K562 (cell line): ENCODE measurements at regions not wholly inside any gene's neighbourhood (a gene's known extent, or its start where the extent isn't known, plus 50 kb on each side); places are given as distances from the start of the nearest gene placed in this dataset.

ENCODE experiments used
- ATAC-seq: fragments of 200-7000 bp; cut with Tn5 transposase; 3 replicates; pipeline ENCODE4 v1.9.1; 2020; ENCODE audit warnings: moderate library complexity
- BruUV-seq: library from RNA; stranded (reverse); fragments of 400-500 nt; replicated peaks from 2 replicates; lab custom pipeline; 2021; lab: Mats Ljungman, UMichigan
- CTCF ChIA-PET: fragments of 300-600 bp; formaldehyde crosslinking; extraction: SDS; loops from one replicate; lab custom pipeline; 2021; ENCODE audit warnings: low intra/inter-chr PET ratio; lab: Yijun Ruan, JAX
- POLR2A ChIA-PET: fragments of 300-600, 350-650 bp; sonication (Branson Sonifier 250); formaldehyde crosslinking; extraction: SDS; loops from one replicate; lab custom pipeline; 2021; ENCODE audit warnings: antibody characterized with exemption, inconsistent platforms; lab: Yijun Ruan, JAX
- DNase-seq, 4 experiments: peaks; one replicate each; pipeline versions ENCODE4 v3.0.0 to v3.0.0-alpha.2; 2011 to 2018; ENCODE audit warnings: low spot score in 3 of 4, mixed read lengths in 3 of 4; ENCODE audit errors: extremely low read depth in 1 of 4
- FAIRE-seq: peaks from 2 replicates; lab custom pipeline; 2011; peaks lifted over from hg19 to GRCh38; lab: Jason Lieb, UNC
- H2AFZ ChIP-seq: 2 replicates; pipeline ENCODE4 v1.6.0; 2011; ENCODE audit warnings: low read depth, low read length, control low read depth, inconsistent platforms
- H3K27ac ChIP-seq: fragments of 200-600 bp; 3 replicates; pipeline ENCODE4 v1.8.0; 2011; ENCODE audit warnings: low read depth, mild to moderate bottlenecking, control low read depth, inconsistent platforms, low read length, moderate library complexity, mixed read lengths; ENCODE audit errors: extremely low read depth
- H3K27me3 ChIP-seq, 2 experiments: fragments of 300-600 bp in 1 of 2; 2 replicates in 1 of 2; 3 replicates in 1 of 2; pipeline versions ENCODE4 v1.6.0 to v1.8.0; 2011; ENCODE audit warnings: inconsistent platforms in 2 of 2, low read length in 2 of 2, mild to moderate bottlenecking in 1 of 2, mixed read lengths in 1 of 2, moderate library complexity in 1 of 2; ENCODE audit not compliant: control insufficient read depth in 2 of 2, insufficient read depth in 2 of 2
- H3K36me3 ChIP-seq: fragments of 300-600 bp; 3 replicates; pipeline ENCODE4 v1.8.0; 2011; ENCODE audit warnings: mild to moderate bottlenecking, low read length, inconsistent platforms; ENCODE audit not compliant: control insufficient read depth, insufficient read depth
- H3K4me1 ChIP-seq, 2 experiments: fragments of 200-600 bp in 1 of 2; replicated peaks in 1 of 2; 2 replicates in 1 of 2; 3 replicates in 1 of 2; pipeline versions ENCODE4 v1.5.1 to v1.8.0; 2011; ENCODE audit warnings: inconsistent platforms in 2 of 2, low read length in 2 of 2, mild to moderate bottlenecking in 1 of 2, mixed read lengths in 1 of 2, moderate library complexity in 1 of 2; ENCODE audit not compliant: control insufficient read depth in 2 of 2, insufficient read depth in 2 of 2
- H3K4me2 ChIP-seq: 2 replicates; pipeline ENCODE4 v1.6.1; 2011; ENCODE audit warnings: low read length, control low read depth, inconsistent platforms, mixed read lengths; ENCODE audit not compliant: insufficient read depth
- H3K4me3 ChIP-seq: fragments of 200-600 bp; sonication (generic), shearing (Covaris generic); 2 replicates; pipeline ENCODE4 v1.5.1; 2016; ENCODE audit warnings: control low read depth, inconsistent platforms
- H3K79me2 ChIP-seq: fragments of 200-600 bp; 3 replicates; pipeline ENCODE4 v1.8.0; 2011; ENCODE audit warnings: low read length, inconsistent platforms; ENCODE audit not compliant: control insufficient read depth, insufficient read depth
- H3K9ac ChIP-seq, 2 experiments: 2 replicates each; pipeline versions ENCODE4 v1.6.0 to v1.6.1; 2011; ENCODE audit warnings: low read depth in 2 of 2, low read length in 2 of 2, control low read depth in 1 of 2, inconsistent platforms in 1 of 2, mild to moderate bottlenecking in 1 of 2, mixed read lengths in 1 of 2; ENCODE audit not compliant: insufficient read depth in 1 of 2
- H3K9me1 ChIP-seq: one replicate; pipeline ENCODE4 v1.6.0; 2011; ENCODE audit warnings: inconsistent platforms, mild to moderate bottlenecking, low read length, moderate library complexity; ENCODE audit not compliant: control insufficient read depth, insufficient read depth
- H3K9me3 ChIP-seq: replicated peaks from 2 replicates; pipeline ENCODE4 v1.5.1; 2011; ENCODE audit warnings: low read depth, low read length, inconsistent platforms; ENCODE audit not compliant: control insufficient read depth, insufficient read depth
- H4K20me1 ChIP-seq: replicated peaks from 2 replicates; pipeline ENCODE4 v1.6.1; 2011; ENCODE audit warnings: low read length, inconsistent platforms, mixed read lengths; ENCODE audit not compliant: control insufficient read depth, insufficient read depth
- CAMTA2 ChIP-seq: fragments of 250-450 bp; sonication (Bioruptor Pico); conservative IDR thresholded peaks from 2 replicates; pipeline ENCODE4 v1.5.1; 2022
- GATAD2A ChIP-seq: fragments of 450-650 bp; IDR thresholded peaks from 2 replicates; pipeline ENCODE4 v1.6.1; 2017
- ZNF140 ChIP-seq: fragments of 250-450 bp; sonication (Bioruptor Pico); IDR thresholded peaks from 2 replicates; pipeline ENCODE4 v1.8.0; 2021; ENCODE audit warnings: moderate library complexity, mild to moderate bottlenecking, inconsistent platforms
- WGBS: fragments of 100-300 bp; shearing (Covaris generic); methylation state at CpG from one replicate; pipeline ENCODE4 v1.1.6; 2016; ENCODE audit warnings: low coverage, mixed read lengths; ENCODE audit not compliant: insufficient coverage; ENCODE audit errors: missing lambda C conversion rate; 5-methylcytosine and 5-hydroxymethylcytosine counted together
- in situ Hi-C: fragments of 300-500 bp; cut with MboI; formaldehyde crosslinking; loops from 4 replicates; pipeline ENCODE4 v1.15.0; 2018; ENCODE audit warnings: inconsistent platforms, mixed read lengths
- intact Hi-C: fragments of 100-400 bp; cut with micrococcal nuclease; formaldehyde crosslinking; loops from 2 replicates; pipeline ENCODE4 v1.14.2; 2022
- TF ChIP-seq, protein P1 (sequence below), 2 experiments: fragments of 450-650 bp; IDR thresholded peaks; 2 replicates each; pipeline ENCODE4 v1.6.1; 2018; ENCODE audit warnings: mild to moderate bottlenecking in 2 of 2, low read depth in 1 of 2; ENCODE audit not compliant: partially characterized antibody in 2 of 2
- TF ChIP-seq, protein P2 (sequence below): fragments of 450-650 bp; IDR thresholded peaks from 2 replicates; pipeline ENCODE4 v1.6.1; 2018; ENCODE audit not compliant: partially characterized antibody
- TF ChIP-seq, protein P3 (sequence below): sonication (generic); formaldehyde crosslinking; IDR thresholded peaks from 2 replicates; pipeline ENCODE4 v1.8.0; 2022; ENCODE audit warnings: missing genetic modification reagents, mild to moderate bottlenecking, borderline replicate concordance
- TF ChIP-seq, protein P4 (sequence below), 2 experiments: fragments of 450-650 bp; conservative IDR thresholded peaks; 2 replicates each; pipeline ENCODE4 v1.6.1; 2017; ENCODE audit warnings: mild to moderate bottlenecking in 2 of 2, moderate library complexity in 2 of 2

DNA sequence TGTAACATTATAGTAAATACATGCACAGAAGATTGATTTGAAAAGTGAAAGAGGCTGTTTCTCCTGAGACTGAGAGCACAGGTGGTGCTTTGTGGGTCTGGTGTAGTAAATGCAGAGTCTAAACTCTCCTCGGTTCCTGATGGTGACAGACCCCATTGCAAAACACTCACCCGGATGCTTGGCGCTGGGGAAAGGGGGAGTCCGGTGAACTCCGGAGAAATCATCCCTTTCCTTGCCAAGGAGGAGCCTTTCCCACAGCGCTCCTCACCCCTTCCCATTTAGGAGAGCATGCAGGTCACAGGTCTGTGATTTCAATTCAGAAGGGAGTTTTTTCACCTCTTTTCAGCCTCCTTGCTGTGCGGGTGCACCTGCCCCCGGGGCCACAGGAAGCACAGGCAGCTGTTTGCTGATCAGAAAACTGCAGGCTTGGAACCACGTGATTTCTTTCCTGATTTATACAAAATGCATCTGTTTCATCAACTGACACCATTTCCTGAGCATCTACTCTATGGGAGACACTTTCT, 75.6 kb upstream of the LYZL2 start:
- no peaks in the 10 kb centered on the region; a peak in 2 of 5 replicates for H3K4me1 ChIP-seq
- no peak overlapping the region for H3K27ac ChIP-seq
- H4K20me1 ChIP-seq: no peaks in the 10 kb centered on the region
- H3K4me2 ChIP-seq: no peak overlapping the region
- TF ChIP-seq CAMTA2 (CRISPR knock-in tag) (no peak), ZNF140 (CRISPR knock-in tag) (no peak), GATAD2A (no peak)
- TF ChIP-seq, protein P1, sequence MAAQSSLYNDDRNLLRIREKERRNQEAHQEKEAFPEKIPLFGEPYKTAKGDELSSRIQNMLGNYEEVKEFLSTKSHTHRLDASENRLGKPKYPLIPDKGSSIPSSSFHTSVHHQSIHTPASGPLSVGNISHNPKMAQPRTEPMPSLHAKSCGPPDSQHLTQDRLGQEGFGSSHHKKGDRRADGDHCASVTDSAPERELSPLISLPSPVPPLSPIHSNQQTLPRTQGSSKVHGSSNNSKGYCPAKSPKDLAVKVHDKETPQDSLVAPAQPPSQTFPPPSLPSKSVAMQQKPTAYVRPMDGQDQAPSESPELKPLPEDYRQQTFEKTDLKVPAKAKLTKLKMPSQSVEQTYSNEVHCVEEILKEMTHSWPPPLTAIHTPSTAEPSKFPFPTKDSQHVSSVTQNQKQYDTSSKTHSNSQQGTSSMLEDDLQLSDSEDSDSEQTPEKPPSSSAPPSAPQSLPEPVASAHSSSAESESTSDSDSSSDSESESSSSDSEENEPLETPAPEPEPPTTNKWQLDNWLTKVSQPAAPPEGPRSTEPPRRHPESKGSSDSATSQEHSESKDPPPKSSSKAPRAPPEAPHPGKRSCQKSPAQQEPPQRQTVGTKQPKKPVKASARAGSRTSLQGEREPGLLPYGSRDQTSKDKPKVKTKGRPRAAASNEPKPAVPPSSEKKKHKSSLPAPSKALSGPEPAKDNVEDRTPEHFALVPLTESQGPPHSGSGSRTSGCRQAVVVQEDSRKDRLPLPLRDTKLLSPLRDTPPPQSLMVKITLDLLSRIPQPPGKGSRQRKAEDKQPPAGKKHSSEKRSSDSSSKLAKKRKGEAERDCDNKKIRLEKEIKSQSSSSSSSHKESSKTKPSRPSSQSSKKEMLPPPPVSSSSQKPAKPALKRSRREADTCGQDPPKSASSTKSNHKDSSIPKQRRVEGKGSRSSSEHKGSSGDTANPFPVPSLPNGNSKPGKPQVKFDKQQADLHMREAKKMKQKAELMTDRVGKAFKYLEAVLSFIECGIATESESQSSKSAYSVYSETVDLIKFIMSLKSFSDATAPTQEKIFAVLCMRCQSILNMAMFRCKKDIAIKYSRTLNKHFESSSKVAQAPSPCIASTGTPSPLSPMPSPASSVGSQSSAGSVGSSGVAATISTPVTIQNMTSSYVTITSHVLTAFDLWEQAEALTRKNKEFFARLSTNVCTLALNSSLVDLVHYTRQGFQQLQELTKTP (IDR thresholded peaks at IDR 0.05; ENCODE audit: low read depth in 1 of 2, partially characterized antibody in 2 of 2): no peak
- TF ChIP-seq, protein P2, sequence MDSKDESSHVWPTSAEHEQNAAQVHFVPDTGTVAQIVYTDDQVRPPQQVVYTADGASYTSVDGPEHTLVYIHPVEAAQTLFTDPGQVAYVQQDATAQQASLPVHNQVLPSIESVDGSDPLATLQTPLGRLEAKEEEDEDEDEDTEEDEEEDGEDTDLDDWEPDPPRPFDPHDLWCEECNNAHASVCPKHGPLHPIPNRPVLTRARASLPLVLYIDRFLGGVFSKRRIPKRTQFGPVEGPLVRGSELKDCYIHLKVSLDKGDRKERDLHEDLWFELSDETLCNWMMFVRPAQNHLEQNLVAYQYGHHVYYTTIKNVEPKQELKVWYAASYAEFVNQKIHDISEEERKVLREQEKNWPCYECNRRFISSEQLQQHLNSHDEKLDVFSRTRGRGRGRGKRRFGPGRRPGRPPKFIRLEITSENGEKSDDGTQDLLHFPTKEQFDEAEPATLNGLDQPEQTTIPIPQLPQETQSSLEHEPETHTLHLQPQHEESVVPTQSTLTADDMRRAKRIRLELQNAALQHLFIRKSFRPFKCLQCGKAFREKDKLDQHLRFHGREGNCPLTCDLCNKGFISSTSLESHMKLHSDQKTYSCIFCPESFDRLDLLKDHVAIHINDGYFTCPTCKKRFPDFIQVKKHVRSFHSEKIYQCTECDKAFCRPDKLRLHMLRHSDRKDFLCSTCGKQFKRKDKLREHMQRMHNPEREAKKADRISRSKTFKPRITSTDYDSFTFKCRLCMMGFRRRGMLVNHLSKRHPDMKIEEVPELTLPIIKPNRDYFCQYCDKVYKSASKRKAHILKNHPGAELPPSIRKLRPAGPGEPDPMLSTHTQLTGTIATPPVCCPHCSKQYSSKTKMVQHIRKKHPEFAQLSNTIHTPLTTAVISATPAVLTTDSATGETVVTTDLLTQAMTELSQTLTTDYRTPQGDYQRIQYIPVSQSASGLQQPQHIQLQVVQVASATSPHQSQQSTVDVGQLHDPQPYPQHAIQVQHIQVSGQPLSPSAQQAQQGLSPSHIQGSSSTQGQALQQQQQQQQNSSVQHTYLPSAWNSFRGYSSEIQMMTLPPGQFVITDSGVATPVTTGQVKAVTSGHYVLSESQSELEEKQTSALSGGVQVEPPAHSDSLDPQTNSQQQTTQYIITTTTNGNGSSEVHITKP: no peak
- TF ChIP-seq, protein P3, sequence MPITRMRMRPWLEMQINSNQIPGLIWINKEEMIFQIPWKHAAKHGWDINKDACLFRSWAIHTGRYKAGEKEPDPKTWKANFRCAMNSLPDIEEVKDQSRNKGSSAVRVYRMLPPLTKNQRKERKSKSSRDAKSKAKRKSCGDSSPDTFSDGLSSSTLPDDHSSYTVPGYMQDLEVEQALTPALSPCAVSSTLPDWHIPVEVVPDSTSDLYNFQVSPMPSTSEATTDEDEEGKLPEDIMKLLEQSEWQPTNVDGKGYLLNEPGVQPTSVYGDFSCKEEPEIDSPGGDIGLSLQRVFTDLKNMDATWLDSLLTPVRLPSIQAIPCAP: no peak
- TF ChIP-seq, protein P4, sequence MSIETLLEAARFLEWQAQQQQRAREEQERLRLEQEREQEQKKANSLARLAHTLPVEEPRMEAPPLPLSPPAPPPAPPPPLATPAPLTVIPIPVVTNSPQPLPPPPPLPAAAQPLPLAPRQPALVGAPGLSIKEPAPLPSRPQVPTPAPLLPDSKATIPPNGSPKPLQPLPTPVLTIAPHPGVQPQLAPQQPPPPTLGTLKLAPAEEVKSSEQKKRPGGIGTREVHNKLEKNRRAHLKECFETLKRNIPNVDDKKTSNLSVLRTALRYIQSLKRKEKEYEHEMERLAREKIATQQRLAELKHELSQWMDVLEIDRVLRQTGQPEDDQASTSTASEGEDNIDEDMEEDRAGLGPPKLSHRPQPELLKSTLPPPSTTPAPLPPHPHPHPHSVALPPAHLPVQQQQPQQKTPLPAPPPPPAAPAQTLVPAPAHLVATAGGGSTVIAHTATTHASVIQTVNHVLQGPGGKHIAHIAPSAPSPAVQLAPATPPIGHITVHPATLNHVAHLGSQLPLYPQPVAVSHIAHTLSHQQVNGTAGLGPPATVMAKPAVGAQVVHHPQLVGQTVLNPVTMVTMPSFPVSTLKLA (conservative IDR thresholded peaks at IDR 0.05): no peak
- WGBS: 10% methylated on average over 8 of the region's 9 CpGs
- peaks cover 20 to 40% of the 10 kb centered on the region in 2 experiments for H3K27me3 ChIP-seq
- no peaks in the 10 kb centered on the region for H3K36me3 ChIP-seq
- no peak overlapping the region for H2AFZ ChIP-seq
- intact Hi-C loops: no loop called here
- DNase-seq (no peak), ATAC-seq (no peak), FAIRE-seq (no peak)
- no peaks in the 10 kb centered on the region for H3K9me3 ChIP-seq
- H3K4me3 ChIP-seq: no peak overlapping the region
- POLR2A ChIA-PET: no interaction called here
- no peak overlapping the region for H3K9ac ChIP-seq
- BruUV-seq: no TSS peak
- CTCF ChIA-PET: no interaction called here
- H3K9me1 ChIP-seq: no peaks in the 10 kb centered on the region
- H3K79me2 ChIP-seq: no peaks in the 10 kb centered on the region
- in situ Hi-C loops: no loop called here
